ENCODE measurements at regions not wholly inside any gene's neighbourhood (a gene's known extent, or its start where the extent isn't known, plus 50 kb on each side); places are given as distances from the start of the nearest gene placed in this dataset.

DNA sequence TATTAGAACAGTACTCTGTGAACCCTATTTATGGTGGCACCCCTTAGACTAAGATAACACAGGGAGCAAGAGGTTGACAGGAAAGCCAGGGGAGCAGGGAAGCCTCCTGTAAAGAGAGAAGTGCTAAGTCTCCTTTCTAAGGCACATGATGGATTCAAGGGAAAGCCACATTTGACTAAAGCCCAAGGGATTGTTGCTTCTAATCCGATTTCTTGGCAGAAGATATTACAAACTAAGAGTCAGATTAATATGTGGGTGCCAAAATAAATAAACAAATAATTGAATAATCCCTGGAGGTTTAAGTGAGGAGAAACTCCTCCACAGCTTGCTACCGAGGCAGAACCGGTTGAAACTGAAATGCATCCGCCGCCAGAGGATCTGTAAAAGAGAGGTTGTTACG, 333.2 kb downstream of the SOX11 start:
- POLR2A ChIA-PET = no interaction called here
- no peaks in the 10 kb centered on the region for H3K27me3 Mint-ChIP-seq (ENCODE audit: insufficient read depth, unreplicated experiment)
- no peaks in the 10 kb centered on the region for H3K36me3 Mint-ChIP-seq (ENCODE audit: insufficient read depth, unreplicated experiment)

DNA sequence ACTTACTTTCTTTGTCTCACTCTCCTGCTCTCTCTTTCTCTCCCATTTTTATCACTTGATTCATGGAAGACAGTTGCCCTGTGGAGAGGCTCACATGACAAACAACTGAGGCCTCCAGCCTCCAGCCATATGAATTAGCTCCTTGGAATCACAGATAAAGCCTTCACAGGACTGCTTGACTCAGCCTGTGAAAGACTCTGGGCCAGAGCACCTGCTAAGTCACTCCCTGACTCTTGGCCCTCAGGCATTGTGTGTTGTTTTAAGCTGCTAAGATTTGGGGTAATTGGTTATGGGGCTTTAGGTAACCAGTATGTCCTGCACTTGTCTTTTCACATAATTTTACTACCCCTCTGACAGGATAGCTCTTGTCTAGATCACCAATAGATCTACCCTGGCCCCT, 334.9 kb downstream of the SOX11 start:
- no peak for DNase-seq (ENCODE audit: unreplicated experiment)
- H3K4me3 Mint-ChIP-seq (ENCODE audit: unreplicated experiment) = no peak overlapping the region
- H3K27ac Mint-ChIP-seq (ENCODE audit: low read depth, unreplicated experiment) = no peak overlapping the region
- BruUV-seq (replicated peaks) = no TSS peak
- H3K9me3 Mint-ChIP-seq (ENCODE audit: unreplicated experiment) = no peaks in the 10 kb centered on the region
- ChIA-PET POLR2A (no interaction called here), CTCF (interaction anchor here (0.6 to 1.1 kb wide), 2 partner anchors 419 to 747 kb away, joined by 3 to 4 read pairs; no protein-coding TSS in a partner anchor)
- TF ChIP-seq, protein P1, sequence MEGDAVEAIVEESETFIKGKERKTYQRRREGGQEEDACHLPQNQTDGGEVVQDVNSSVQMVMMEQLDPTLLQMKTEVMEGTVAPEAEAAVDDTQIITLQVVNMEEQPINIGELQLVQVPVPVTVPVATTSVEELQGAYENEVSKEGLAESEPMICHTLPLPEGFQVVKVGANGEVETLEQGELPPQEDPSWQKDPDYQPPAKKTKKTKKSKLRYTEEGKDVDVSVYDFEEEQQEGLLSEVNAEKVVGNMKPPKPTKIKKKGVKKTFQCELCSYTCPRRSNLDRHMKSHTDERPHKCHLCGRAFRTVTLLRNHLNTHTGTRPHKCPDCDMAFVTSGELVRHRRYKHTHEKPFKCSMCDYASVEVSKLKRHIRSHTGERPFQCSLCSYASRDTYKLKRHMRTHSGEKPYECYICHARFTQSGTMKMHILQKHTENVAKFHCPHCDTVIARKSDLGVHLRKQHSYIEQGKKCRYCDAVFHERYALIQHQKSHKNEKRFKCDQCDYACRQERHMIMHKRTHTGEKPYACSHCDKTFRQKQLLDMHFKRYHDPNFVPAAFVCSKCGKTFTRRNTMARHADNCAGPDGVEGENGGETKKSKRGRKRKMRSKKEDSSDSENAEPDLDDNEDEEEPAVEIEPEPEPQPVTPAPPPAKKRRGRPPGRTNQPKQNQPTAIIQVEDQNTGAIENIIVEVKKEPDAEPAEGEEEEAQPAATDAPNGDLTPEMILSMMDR (IDR thresholded peaks at IDR 0.05; ENCODE audit: unreplicated experiment) = no peak
- H3K36me3 Mint-ChIP-seq (ENCODE audit: insufficient read depth, unreplicated experiment) = no peaks in the 10 kb centered on the region
- intact Hi-C loops (cut with micrococcal nuclease) = no loop called here
- H3K4me1 Mint-ChIP-seq (ENCODE audit: insufficient read depth, unreplicated experiment) = peaks cover 5% of the 10 kb centered on the region
- no peaks in the 10 kb centered on the region for H3K27me3 Mint-ChIP-seq (ENCODE audit: insufficient read depth, unreplicated experiment)

More for the DNA sequence above, 333.2 kb downstream of the SOX11 start:
- no TSS peak for BruUV-seq (replicated peaks)
- DNase-seq (ENCODE audit: unreplicated experiment) = no peak
- Mint-ChIP-seq H3K4me3 (ENCODE audit: unreplicated experiment) (no peak overlapping the region), H3K9me3 (ENCODE audit: unreplicated experiment) (peaks cover 6% of the 10 kb centered on the region), H3K27ac (ENCODE audit: low read depth, unreplicated experiment) (no peak overlapping the region), H3K4me1 (ENCODE audit: insufficient read depth, unreplicated experiment) (peaks cover 5% of the 10 kb centered on the region)
- TF ChIP-seq, protein P1 (IDR thresholded peaks at IDR 0.05; ENCODE audit: unreplicated experiment) = no peak
- intact Hi-C loops (cut with micrococcal nuclease) = no loop called here
- CTCF ChIA-PET = no interaction called here

DNA sequence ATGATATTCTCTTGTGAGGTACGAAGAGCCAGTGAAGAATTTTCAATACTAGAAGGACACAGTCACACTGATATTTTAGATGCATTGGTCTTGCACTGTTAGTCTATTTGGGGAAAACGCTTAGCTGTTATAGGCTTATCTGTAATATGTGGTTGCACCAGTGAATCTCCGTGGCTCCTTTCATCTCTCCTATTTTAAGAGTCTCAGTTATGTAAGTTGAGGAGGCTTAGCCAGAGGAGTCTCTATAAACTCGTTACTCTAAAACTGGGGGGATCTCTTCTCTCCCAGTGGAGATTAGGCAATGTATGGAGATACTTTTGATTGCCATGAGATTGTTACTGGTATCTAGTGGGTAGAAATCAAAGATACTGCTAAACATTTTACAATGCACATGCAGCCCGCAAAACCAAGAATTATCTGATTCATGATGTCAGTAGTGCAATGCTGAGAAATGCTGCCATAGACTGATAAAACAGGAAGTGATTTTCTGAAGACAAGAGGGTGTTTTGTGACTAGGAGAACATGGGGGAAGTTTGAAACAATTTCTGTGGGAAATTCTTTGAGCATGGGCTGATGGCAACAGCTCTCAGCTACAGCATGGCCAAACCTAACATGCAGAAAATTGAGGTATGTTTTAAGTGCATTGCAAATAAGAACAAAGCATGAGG, 339.1 kb downstream of the SOX11 start:
- ChIA-PET POLR2A (no interaction called here), CTCF (interaction anchor here (0.7 kb wide), 1 partner anchor 15 kb away, joined by 3 read pairs; no protein-coding TSS in a partner anchor)
- TF ChIP-seq, protein P1 (IDR thresholded peaks at IDR 0.05; ENCODE audit: unreplicated experiment) = no peak
- no peaks in the 10 kb centered on the region for H3K27me3 Mint-ChIP-seq (ENCODE audit: insufficient read depth, unreplicated experiment)
- peaks cover 5% of the 10 kb centered on the region for H3K4me1 Mint-ChIP-seq (ENCODE audit: insufficient read depth, unreplicated experiment)
- H3K27ac Mint-ChIP-seq (ENCODE audit: low read depth, unreplicated experiment) = no peak overlapping the region
- intact Hi-C loops (cut with micrococcal nuclease) = no loop called here
- no peaks in the 10 kb centered on the region for H3K36me3 Mint-ChIP-seq (ENCODE audit: insufficient read depth, unreplicated experiment)
- no peaks in the 10 kb centered on the region for H3K9me3 Mint-ChIP-seq (ENCODE audit: unreplicated experiment)
- BruUV-seq (replicated peaks) = no TSS peak
- DNase-seq (ENCODE audit: unreplicated experiment) = no peak
- no peak overlapping the region for H3K4me3 Mint-ChIP-seq (ENCODE audit: unreplicated experiment)

DNA sequence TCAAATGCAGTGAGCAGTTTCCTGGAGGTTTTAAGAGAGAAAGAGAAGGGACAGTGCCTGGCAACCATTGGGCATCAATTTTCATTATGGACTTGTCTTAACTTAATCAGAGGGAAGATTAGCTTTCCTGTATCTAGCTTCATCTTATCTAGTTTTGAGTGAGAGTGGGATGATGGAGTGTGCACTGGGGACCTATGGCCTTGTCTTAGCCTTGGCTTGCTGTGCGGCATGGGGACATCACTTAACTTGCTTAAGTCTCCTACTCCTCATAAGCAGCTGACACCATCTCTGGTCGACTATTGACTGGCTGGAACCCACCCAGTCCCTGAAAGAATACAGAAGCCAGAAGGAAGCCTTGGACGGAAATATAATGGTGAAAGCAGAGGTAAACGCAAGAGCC, 344.0 kb downstream of the SOX11 start:
- Mint-ChIP-seq H3K4me3 (ENCODE audit: unreplicated experiment) (no peak overlapping the region), H3K4me1 (ENCODE audit: insufficient read depth, unreplicated experiment) (no peaks in the 10 kb centered on the region), H3K27me3 (ENCODE audit: insufficient read depth, unreplicated experiment) (no peaks in the 10 kb centered on the region), H3K9me3 (ENCODE audit: unreplicated experiment) (no peaks in the 10 kb centered on the region), H3K36me3 (ENCODE audit: insufficient read depth, unreplicated experiment) (no peaks in the 10 kb centered on the region), H3K27ac (ENCODE audit: low read depth, unreplicated experiment) (no peak overlapping the region)
- ChIA-PET CTCF (interaction anchor here (0.7 kb wide), 1 partner anchor 204 kb away, joined by 4 read pairs; no protein-coding TSS in a partner anchor), POLR2A (no interaction called here)
- DNase-seq (ENCODE audit: unreplicated experiment) = no peak
- TF ChIP-seq, protein P1 (IDR thresholded peaks at IDR 0.05; ENCODE audit: unreplicated experiment) = no peak
- BruUV-seq (replicated peaks) = no TSS peak
- intact Hi-C loops (cut with micrococcal nuclease) = no loop called here

All from MCF 10A (cell line).